GM23338 (cell line): ENCODE measurements at regions not wholly inside any gene's neighbourhood (a gene's known extent, or its start where the extent isn't known, plus 50 kb on each side); places are given as distances from the start of the nearest gene placed in this dataset.

Source experiments
- ATAC-seq: fragments of 200-7000 bp; cut with Tn5 transposase; 3 replicates; pipeline ENCODE4 v1.9.1; 2020
- DNase-seq: peaks from one replicate; pipeline ENCODE4 v3.0.0-alpha.2; 2015; ENCODE audit warnings: low spot score
- H2AFZ ChIP-seq: fragments of 200-600 bp; sonication (generic); 2 replicates; pipeline ENCODE4 v1.8.0; 2016; ENCODE audit warnings: antibody characterized with exemption, mild to moderate bottlenecking, moderate library complexity
- H3F3A ChIP-seq: fragments of 200-600 bp; sonication (generic); replicated peaks from 2 replicates; pipeline ENCODE4 v1.8.0; 2017; ENCODE audit warnings: antibody characterized with exemption, mixed run types, low read depth
- H3K27ac ChIP-seq: fragments of 200-600 bp; sonication (generic); 2 replicates; pipeline ENCODE4 v1.6.1; 2016; ENCODE audit warnings: low read depth
- H3K27me3 ChIP-seq: fragments of 200-600 bp; sonication (generic); 2 replicates; pipeline ENCODE4 v1.8.0; 2016; ENCODE audit warnings: mild to moderate bottlenecking, mixed run types, moderate library complexity; ENCODE audit not compliant: insufficient read depth
- H3K36me3 ChIP-seq: fragments of 200-600 bp; sonication (generic); 2 replicates; pipeline ENCODE4 v1.8.0; 2016; ENCODE audit warnings: mild to moderate bottlenecking; ENCODE audit not compliant: insufficient read depth
- H3K4me1 ChIP-seq: fragments of 200-600 bp; sonication (generic); 2 replicates; pipeline ENCODE4 v1.8.0; 2016; ENCODE audit warnings: mild to moderate bottlenecking, moderate library complexity; ENCODE audit not compliant: insufficient read depth
- H3K4me2 ChIP-seq: fragments of 200-600 bp; sonication (generic); 2 replicates; pipeline ENCODE4 v1.7.1; 2017; ENCODE audit warnings: mixed run types
- H3K4me3 ChIP-seq: fragments of 200-600 bp; sonication (generic); 2 replicates; pipeline ENCODE4 v1.6.1; 2016; ENCODE audit warnings: mixed run types
- H3K79me2 ChIP-seq: fragments of 200-600 bp; sonication (generic); replicated peaks from 2 replicates; pipeline ENCODE4 v1.8.0; 2017; ENCODE audit warnings: mild to moderate bottlenecking; ENCODE audit not compliant: insufficient read depth
- H3K9me2 ChIP-seq: fragments of 200-600 bp; sonication (generic); 2 replicates; pipeline ENCODE4 v1.8.0; 2017; ENCODE audit not compliant: insufficient read depth
- H4K20me1 ChIP-seq: fragments of 200-600 bp; sonication (generic); replicated peaks from 2 replicates; pipeline ENCODE4 v1.8.0; 2017; ENCODE audit warnings: mild to moderate bottlenecking; ENCODE audit not compliant: insufficient read depth
- H3K27ac Mint-ChIP-seq: 2 replicates; pipeline ENCODE4 v1.8.0; 2020; ENCODE audit warnings: inconsistent platforms, mild to moderate bottlenecking, moderate library complexity, mixed read lengths
- H3K27me3 Mint-ChIP-seq: 3 replicates; pipeline ENCODE4 v1.8.0; 2022; ENCODE audit warnings: low read depth, mild to moderate bottlenecking, moderate library complexity, mixed read lengths, inconsistent platforms; ENCODE audit not compliant: insufficient read depth, poor library complexity
- H3K36me3 Mint-ChIP-seq: 3 replicates; pipeline ENCODE4 v1.8.0; 2021; ENCODE audit warnings: low read depth, mild to moderate bottlenecking, inconsistent platforms, moderate library complexity, mixed read lengths
- H3K4me1 Mint-ChIP-seq: 3 replicates; pipeline ENCODE4 v1.8.0; 2020; ENCODE audit warnings: mild to moderate bottlenecking, inconsistent platforms, mixed read lengths
- H3K4me3 Mint-ChIP-seq: 3 replicates; pipeline ENCODE4 v1.8.0; 2021; ENCODE audit warnings: moderate library complexity, mild to moderate bottlenecking, inconsistent platforms, mixed read lengths
- H3K9me3 Mint-ChIP-seq: 3 replicates; pipeline ENCODE4 v1.8.0; 2020; ENCODE audit warnings: moderate library complexity, mild to moderate bottlenecking, inconsistent platforms, mixed read lengths
- CTCF ChIP-seq, 2 experiments: fragments of 200-600 bp in 1 of 2; sonication (generic) in 1 of 2; conservative IDR thresholded peaks; 2 replicates each; pipeline versions ENCODE4 v1.5.1 to v1.6.1; 2016 to 2017; ENCODE audit warnings: antibody characterized with exemption in 2 of 2, low read depth in 2 of 2, mild to moderate bottlenecking in 2 of 2, moderate library complexity in 1 of 2
- ETS1 ChIP-seq: IDR thresholded peaks from 2 replicates; pipeline ENCODE4 v1.6.1; 2016; ENCODE audit warnings: antibody characterized with exemption
- EZH2 ChIP-seq: fragments of 200-600 bp; sonication (generic); IDR thresholded peaks from one replicate; pipeline ENCODE4 v1.8.0; 2017; ENCODE audit warnings: antibody characterized with exemption, mild to moderate bottlenecking, low read depth; ENCODE audit not compliant: unreplicated experiment
- EZH2phosphoT487 ChIP-seq: fragments of 200-600 bp; sonication (generic); IDR thresholded peaks from one replicate; pipeline ENCODE4 v1.8.1; 2018; ENCODE audit warnings: antibody characterized with exemption; ENCODE audit not compliant: unreplicated experiment
- JUNB ChIP-seq: IDR thresholded peaks from one replicate; pipeline ENCODE4 v1.6.1; 2016; ENCODE audit warnings: antibody characterized with exemption; ENCODE audit not compliant: unreplicated experiment
- NANOG ChIP-seq: IDR thresholded peaks from 2 replicates; pipeline ENCODE4 v1.6.1; 2016; ENCODE audit warnings: antibody characterized with exemption, borderline replicate concordance
- POLR2AphosphoS5 ChIP-seq: IDR thresholded peaks from 2 replicates; pipeline ENCODE4 v1.6.1; 2016; ENCODE audit warnings: antibody characterized with exemption, low read depth
- REST ChIP-seq: IDR thresholded peaks from one replicate; pipeline ENCODE4 v1.6.1; 2018; ENCODE audit warnings: antibody characterized with exemption; ENCODE audit not compliant: unreplicated experiment
- STAT1 ChIP-seq: IDR thresholded peaks from one replicate; pipeline ENCODE4 v1.6.1; 2016; ENCODE audit warnings: antibody characterized with exemption; ENCODE audit not compliant: unreplicated experiment
- ZNF331 ChIP-seq: fragments of 250-450 bp; sonication (Bioruptor Pico); IDR thresholded peaks from 2 replicates; pipeline ENCODE4 v1.5.0; 2020; ENCODE audit warnings: low read depth, mild to moderate bottlenecking, moderate library complexity
- ZNF462 ChIP-seq: fragments of 250-450 bp; sonication (Bioruptor Pico); IDR thresholded peaks from 2 replicates; pipeline ENCODE4 v1.5.0; 2020; ENCODE audit warnings: mild to moderate bottlenecking, moderate library complexity

- TF ChIP-seq CTCF (conservative IDR thresholded peaks at IDR 0.05; ENCODE audit: low read depth in 2 of 2) (no peak), EZH2phosphoT487 (no peak), ZNF331 (no peak)
These were observed 825.4 kb downstream of the DCDC2C start (continued) for GRCh38 chr2:4528773-4529172.

GRCh38 chr2:4529738-4530137, 826.4 kb downstream of the DCDC2C start:
- Histone ChIP-seq H3K4me2 (no peak overlapping the region), H3K9me2 (no peaks in the 10 kb centered on the region), H3F3A (no peaks in the 10 kb centered on the region), H3K27me3 (no peaks in the 10 kb centered on the region), H4K20me1 (no peaks in the 10 kb centered on the region), H2AFZ (no peak overlapping the region), H3K27ac (no peak overlapping the region), H3K79me2 (no peaks in the 10 kb centered on the region), H3K4me3 (no peak overlapping the region), H3K4me1 (no peaks in the 10 kb centered on the region), H3K36me3 (no peaks in the 10 kb centered on the region)
- H3K4me3 Mint-ChIP-seq = no peak overlapping the region
- H3K9me3 Mint-ChIP-seq = peaks cover 57% of the 10 kb centered on the region
- H3K27me3 Mint-ChIP-seq = peaks cover 5% of the 10 kb centered on the region
- DNase-seq (no peak), ATAC-seq (no peak)
- no peaks in the 10 kb centered on the region for H3K36me3 Mint-ChIP-seq
- H3K27ac Mint-ChIP-seq = no peak overlapping the region
- peaks cover 4% of the 10 kb centered on the region; the same call in 2 of the 3 replicates for H3K4me1 Mint-ChIP-seq
- TF ChIP-seq EZH2phosphoT487 (no peak), CTCF (conservative IDR thresholded peaks at IDR 0.05; ENCODE audit: low read depth in 2 of 2) (no peak), JUNB (no peak), STAT1 (no peak), EZH2 (no peak), ZNF462 (no peak), REST (no peak), POLR2AphosphoS5 (no peak), ETS1 (no peak), NANOG (no peak)
